ENCODE measurements at regions not wholly inside any gene's neighbourhood (a gene's known extent, or its start where the extent isn't known, plus 50 kb on each side); places are given as distances from the start of the nearest gene placed in this dataset.

DNA sequence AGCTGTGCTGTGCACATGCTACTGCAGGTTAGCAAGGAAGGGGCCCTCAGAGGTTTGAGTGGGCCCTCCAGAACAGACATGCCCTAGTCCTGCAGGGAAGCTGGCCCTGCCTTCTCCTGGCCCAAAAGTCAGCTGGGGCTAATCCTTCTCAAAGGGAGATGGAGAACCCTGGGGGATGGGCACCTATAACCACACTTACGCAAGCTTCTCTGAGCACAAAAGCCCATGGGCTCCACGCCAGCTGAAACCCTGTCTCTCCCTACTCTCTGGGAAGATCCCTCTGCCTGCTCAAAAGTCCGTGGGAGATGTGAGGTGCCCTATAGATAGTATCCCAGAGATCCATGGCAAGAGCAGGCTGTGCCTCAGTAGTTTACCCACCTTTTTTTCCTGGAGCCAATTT is 58.9 kb upstream of the DKK2 start:
- DNase-seq (no peak), FAIRE-seq (no peak)
- no peak overlapping the region for H3K4me3 ChIP-seq (ENCODE audit: low read length in 3 of 3)
- no peaks in the 10 kb centered on the region for H3K27me3 ChIP-seq (ENCODE audit: control insufficient read depth, insufficient read depth, low read length)
- no peaks in the 10 kb centered on the region for H3K36me3 ChIP-seq (ENCODE audit: control insufficient read depth in 2 of 3, insufficient read depth in 3 of 3, low read length in 3 of 3)
- peaks cover 0 to 2% (median 0%) of the 10 kb centered on the region in 3 donors for H3K9me3 ChIP-seq (ENCODE audit: control insufficient read depth in 2 of 3, insufficient read depth in 1 of 3, low read length in 3 of 3)
- H3K4me1 ChIP-seq (ENCODE audit: control insufficient read depth in 2 of 3, insufficient read depth in 2 of 3, low read depth in 1 of 3, low read length in 3 of 3), result no peaks in the 10 kb centered on the region
- no peak overlapping the region for H3K27ac ChIP-seq (ENCODE audit: low read depth in 2 of 2, low read length in 2 of 2)
- TF ChIP-seq, protein P1, sequence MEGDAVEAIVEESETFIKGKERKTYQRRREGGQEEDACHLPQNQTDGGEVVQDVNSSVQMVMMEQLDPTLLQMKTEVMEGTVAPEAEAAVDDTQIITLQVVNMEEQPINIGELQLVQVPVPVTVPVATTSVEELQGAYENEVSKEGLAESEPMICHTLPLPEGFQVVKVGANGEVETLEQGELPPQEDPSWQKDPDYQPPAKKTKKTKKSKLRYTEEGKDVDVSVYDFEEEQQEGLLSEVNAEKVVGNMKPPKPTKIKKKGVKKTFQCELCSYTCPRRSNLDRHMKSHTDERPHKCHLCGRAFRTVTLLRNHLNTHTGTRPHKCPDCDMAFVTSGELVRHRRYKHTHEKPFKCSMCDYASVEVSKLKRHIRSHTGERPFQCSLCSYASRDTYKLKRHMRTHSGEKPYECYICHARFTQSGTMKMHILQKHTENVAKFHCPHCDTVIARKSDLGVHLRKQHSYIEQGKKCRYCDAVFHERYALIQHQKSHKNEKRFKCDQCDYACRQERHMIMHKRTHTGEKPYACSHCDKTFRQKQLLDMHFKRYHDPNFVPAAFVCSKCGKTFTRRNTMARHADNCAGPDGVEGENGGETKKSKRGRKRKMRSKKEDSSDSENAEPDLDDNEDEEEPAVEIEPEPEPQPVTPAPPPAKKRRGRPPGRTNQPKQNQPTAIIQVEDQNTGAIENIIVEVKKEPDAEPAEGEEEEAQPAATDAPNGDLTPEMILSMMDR (IDR thresholded peaks at IDR 0.05; ENCODE audit: borderline replicate concordance, extremely low read depth, insufficient read depth), result no peak
- H3K9ac ChIP-seq (ENCODE audit: low read length in 3 of 3), result no peak overlapping the region
- intact Hi-C loops (cut with DNase I), result no loop called here

DNA sequence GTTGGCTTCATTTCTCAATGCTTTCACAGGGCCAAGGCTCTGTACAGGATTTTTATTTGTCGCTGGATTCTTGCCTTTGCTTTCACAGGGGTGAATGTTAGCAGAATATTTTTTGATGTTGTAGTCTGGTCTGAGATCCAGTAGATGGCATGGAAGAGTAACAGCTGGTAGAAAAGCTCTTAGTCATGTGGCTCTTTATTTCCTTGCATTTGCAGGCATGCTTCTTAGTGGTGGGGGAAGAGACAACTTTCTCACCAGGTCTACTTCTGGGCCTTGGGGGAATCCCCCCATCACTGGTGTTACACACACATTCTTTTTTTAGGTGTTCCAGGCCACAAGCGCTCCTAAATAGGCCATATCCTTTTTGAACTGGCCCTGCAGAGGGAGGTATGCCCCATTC is 58.2 kb upstream of the DKK2 start:
- no peaks in the 10 kb centered on the region for H3K36me3 ChIP-seq (ENCODE audit: control insufficient read depth in 2 of 3, insufficient read depth in 3 of 3, low read length in 3 of 3)
- H3K9ac ChIP-seq (ENCODE audit: low read length in 3 of 3), result no peak overlapping the region
- no peaks in the 10 kb centered on the region for H3K4me1 ChIP-seq (ENCODE audit: control insufficient read depth in 2 of 3, insufficient read depth in 2 of 3, low read depth in 1 of 3, low read length in 3 of 3)
- DNase-seq (no peak), FAIRE-seq (no peak)
- no peak overlapping the region for H3K27ac ChIP-seq (ENCODE audit: low read depth in 2 of 2, low read length in 2 of 2)
- intact Hi-C loops (cut with DNase I), result no loop called here
- no peaks in the 10 kb centered on the region for H3K27me3 ChIP-seq (ENCODE audit: control insufficient read depth, insufficient read depth, low read length)
- H3K9me3 ChIP-seq (ENCODE audit: control insufficient read depth in 2 of 3, insufficient read depth in 1 of 3, low read length in 3 of 3), result peaks cover 0 to 2% (median 0%) of the 10 kb centered on the region in 3 donors
- no peak overlapping the region for H3K4me3 ChIP-seq (ENCODE audit: low read length in 3 of 3)
- TF ChIP-seq, protein P1 (IDR thresholded peaks at IDR 0.05; ENCODE audit: borderline replicate concordance, extremely low read depth, insufficient read depth), result no peak

All from kidney (tissue), 13 donors.